ENCODE measurements at regions not wholly inside any gene's neighbourhood (a gene's known extent, or its start where the extent isn't known, plus 50 kb on each side); places are given as distances from the start of the nearest gene placed in this dataset.

DNA sequence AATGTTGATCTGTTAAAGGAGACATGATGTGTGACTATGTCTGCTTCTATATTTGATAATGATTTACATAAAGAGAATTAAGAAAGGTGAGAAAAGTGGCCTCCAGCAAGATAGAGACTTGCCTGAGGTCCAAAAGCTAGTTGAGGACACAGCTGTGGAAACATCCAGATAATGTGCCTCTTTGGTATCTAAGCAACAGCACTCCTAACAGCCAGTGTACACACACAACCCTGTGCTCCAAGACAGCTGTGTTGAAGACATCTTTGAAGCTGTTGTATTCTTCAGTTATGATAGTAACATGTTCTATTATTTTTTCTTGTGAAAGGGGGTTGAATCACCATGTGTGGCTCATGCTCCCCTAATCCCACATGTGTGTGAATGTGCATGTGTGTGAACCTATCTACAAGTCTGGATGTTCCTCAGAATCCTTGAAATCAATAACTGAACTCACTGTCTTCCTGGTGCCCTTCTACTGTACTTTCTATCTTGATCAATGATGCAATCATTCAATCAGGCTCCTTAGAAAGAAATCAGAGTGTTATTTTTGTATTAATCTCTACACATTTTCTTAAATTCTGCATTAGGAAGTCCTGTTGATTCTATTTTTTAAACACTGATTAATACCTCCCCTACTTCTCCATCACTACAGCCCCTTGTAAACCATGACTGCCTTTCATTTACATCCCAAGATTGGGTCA is 116.7 kb upstream of the SSTR4 start:
- Mint-ChIP-seq H3K27ac (no peak overlapping the region), H3K36me3 (no peaks in the 10 kb centered on the region), H3K4me3 (no peak overlapping the region), H3K9me3 (peaks cover 0 to 16% (median 7%) of the 10 kb centered on the region in 8 donors), H3K4me1 (no peaks in the 10 kb centered on the region), H3K27me3 (peaks cover 0 to 2% of the 10 kb centered on the region in 2 donors)
- no peaks in the 10 kb centered on the region for H3K4me1 ChIP-seq (ENCODE audit: insufficient read depth, low read length)
- DNase-seq: no peak
- H3K9me3 ChIP-seq (ENCODE audit: control insufficient read depth in 1 of 2, low read length in 2 of 2): no peaks in the 10 kb centered on the region
- ChIA-PET POLR2A (ENCODE audit: partially characterized antibody) (no interaction called here), CTCF (ENCODE audit: partially characterized antibody) (no interaction called here)
- intact Hi-C loops (cut with micrococcal nuclease): no loop called here
- H3K36me3 ChIP-seq (ENCODE audit: insufficient read depth, low read length): no peaks in the 10 kb centered on the region
- H3K27me3 ChIP-seq (ENCODE audit: insufficient read depth, low read length): no peaks in the 10 kb centered on the region
- no peak overlapping the region for H3K4me3 ChIP-seq (ENCODE audit: low read length in 2 of 2)
- no peak overlapping the region for H3K27ac ChIP-seq (ENCODE audit: low read depth, low read length)

GRCh38 chr20:22920898-22921297 is 114.2 kb upstream of the SSTR4 start:
- Histone ChIP-seq H3K27me3 (ENCODE audit: insufficient read depth, low read length) (no peaks in the 10 kb centered on the region), H3K36me3 (ENCODE audit: insufficient read depth, low read length) (no peaks in the 10 kb centered on the region), H3K27ac (ENCODE audit: low read depth, low read length) (no peak overlapping the region), H3K9me3 (ENCODE audit: control insufficient read depth in 1 of 2, low read length in 2 of 2) (no peaks in the 10 kb centered on the region), H3K4me1 (ENCODE audit: insufficient read depth, low read length) (no peaks in the 10 kb centered on the region), H3K4me3 (ENCODE audit: low read length in 2 of 2) (no peak overlapping the region)
- ChIA-PET POLR2A (ENCODE audit: partially characterized antibody) (no interaction called here), CTCF (ENCODE audit: partially characterized antibody) (no interaction called here)
- Mint-ChIP-seq H3K27me3 (peaks cover 0 to 2% of the 10 kb centered on the region in 2 donors), H3K9me3 (peaks cover 0 to 7% (median 0%) of the 10 kb centered on the region in 8 donors), H3K4me1 (no peaks in the 10 kb centered on the region), H3K27ac (no peak overlapping the region), H3K36me3 (no peaks in the 10 kb centered on the region), H3K4me3 (no peak overlapping the region)
- intact Hi-C loops (cut with micrococcal nuclease): no loop called here
- no peak for DNase-seq

DNA sequence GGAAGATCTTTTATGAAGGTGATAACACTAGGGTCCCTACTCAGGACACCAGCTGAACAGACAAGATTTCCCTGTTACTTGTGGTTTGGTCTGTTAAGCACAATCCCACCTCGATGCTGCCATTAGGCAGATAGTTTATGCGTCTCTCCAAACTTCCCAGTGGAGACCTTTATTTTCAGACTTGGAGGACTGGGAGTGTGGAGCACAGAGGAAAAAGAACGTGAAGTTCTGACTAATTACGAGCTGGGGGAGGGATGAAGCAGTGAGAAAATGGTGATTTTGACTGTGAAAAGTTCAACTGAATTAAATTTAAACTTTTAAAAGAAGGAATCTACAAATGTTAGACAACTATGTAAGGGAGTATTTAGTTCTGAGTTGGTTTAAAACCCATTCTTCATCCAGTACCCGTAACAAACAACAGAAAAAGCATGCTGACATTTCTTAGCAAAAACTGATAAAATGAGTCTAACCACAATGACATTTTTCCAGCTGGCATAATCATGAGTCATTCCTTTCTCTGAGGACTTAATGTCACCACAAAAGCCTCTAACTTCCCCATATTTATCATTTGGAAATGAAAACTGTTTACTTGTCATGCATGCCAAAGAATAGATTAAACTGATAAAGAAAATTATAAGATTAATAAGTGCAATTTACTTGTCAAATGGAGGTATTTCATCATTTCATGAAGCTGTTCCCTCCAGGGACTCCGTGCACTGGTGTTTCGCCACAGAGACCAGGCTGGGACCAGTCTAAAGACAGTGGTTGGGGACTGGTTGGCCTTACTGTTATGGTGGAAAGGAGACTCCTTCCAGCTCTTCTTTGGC is 113.3 kb upstream of the SSTR4 start:
- Mint-ChIP-seq H3K9me3 (peaks cover 0 to 7% (median 0%) of the 10 kb centered on the region in 8 donors), H3K36me3 (no peaks in the 10 kb centered on the region), H3K4me1 (no peaks in the 10 kb centered on the region), H3K27me3 (peaks cover 2% of the 10 kb centered on the region in 2 donors), H3K27ac (no peak overlapping the region), H3K4me3 (no peak overlapping the region)
- ChIA-PET POLR2A (ENCODE audit: partially characterized antibody) (no interaction called here), CTCF (ENCODE audit: partially characterized antibody) (no interaction called here)
- DNase-seq: no peak
- Histone ChIP-seq H3K27me3 (ENCODE audit: insufficient read depth, low read length) (no peaks in the 10 kb centered on the region), H3K4me3 (ENCODE audit: low read length in 2 of 2) (no peak overlapping the region), H3K27ac (ENCODE audit: low read depth, low read length) (no peak overlapping the region), H3K4me1 (ENCODE audit: insufficient read depth, low read length) (no peaks in the 10 kb centered on the region), H3K36me3 (ENCODE audit: insufficient read depth, low read length) (no peaks in the 10 kb centered on the region), H3K9me3 (ENCODE audit: control insufficient read depth in 1 of 2, low read length in 2 of 2) (no peaks in the 10 kb centered on the region)
- intact Hi-C loops (cut with micrococcal nuclease): no loop called here

- Histone ChIP-seq H3K27ac (ENCODE audit: low read depth, low read length) (no peak overlapping the region), H3K4me3 (ENCODE audit: low read length in 2 of 2) (no peak overlapping the region), H3K27me3 (ENCODE audit: insufficient read depth, low read length) (no peaks in the 10 kb centered on the region), H3K36me3 (ENCODE audit: insufficient read depth, low read length) (no peaks in the 10 kb centered on the region), H3K9me3 (ENCODE audit: control insufficient read depth in 1 of 2, low read length in 2 of 2) (no peaks in the 10 kb centered on the region), H3K4me1 (ENCODE audit: insufficient read depth, low read length) (no peaks in the 10 kb centered on the region)
- DNase-seq: no peak
- no peak overlapping the region for H3K4me3 Mint-ChIP-seq
- H3K9me3 Mint-ChIP-seq: peaks cover 0 to 7% (median 0%) of the 10 kb centered on the region in 8 donors
- intact Hi-C loops (cut with micrococcal nuclease): no loop called here
- POLR2A ChIA-PET (ENCODE audit: partially characterized antibody): no interaction called here
- no peaks in the 10 kb centered on the region for H3K36me3 Mint-ChIP-seq
- H3K4me1 Mint-ChIP-seq: no peaks in the 10 kb centered on the region
- H3K27ac Mint-ChIP-seq: peak overlapping the region in 1 of 7 donors; percentile 36
- H3K27me3 Mint-ChIP-seq: peaks cover 0 to 2% of the 10 kb centered on the region in 2 donors
- CTCF ChIA-PET (ENCODE audit: partially characterized antibody): no interaction called here
Measured at GRCh38 chr20:22922987-22923386, 112.1 kb upstream of the SSTR4 start.

DNA sequence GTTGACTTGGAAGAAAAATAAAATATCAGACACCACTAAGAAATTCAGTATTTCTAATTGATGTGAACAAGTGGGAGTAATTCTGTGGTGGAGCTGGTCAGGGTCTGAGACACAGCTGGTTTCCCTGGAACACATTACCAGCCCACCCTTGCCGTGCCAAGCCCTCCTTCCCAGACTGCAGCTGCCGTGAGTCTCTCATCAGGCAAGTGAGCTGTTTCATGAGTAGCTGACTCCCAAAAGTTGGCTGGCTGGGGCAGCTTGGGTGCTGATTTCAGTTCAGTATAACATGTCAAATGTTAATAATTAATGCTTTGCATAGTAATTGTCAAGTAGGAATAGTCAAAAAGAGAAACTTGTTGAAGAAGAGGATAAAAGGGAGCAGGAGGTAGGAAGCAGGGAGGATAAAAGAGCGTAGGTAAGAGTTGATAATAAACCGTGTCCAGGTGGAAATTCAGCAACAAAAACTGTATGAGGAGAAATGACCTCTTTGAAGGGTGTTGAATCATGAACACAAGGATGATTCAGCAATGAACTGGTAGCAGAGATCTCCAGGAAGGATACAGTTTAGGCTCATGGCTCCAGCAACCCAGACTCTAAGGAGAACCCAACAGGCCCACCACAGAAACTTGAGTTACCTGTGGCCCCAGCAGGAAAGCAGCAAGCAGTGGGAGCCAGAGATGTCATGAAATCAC is 110.9 kb upstream of the SSTR4 start:
- Histone ChIP-seq H3K4me3 (ENCODE audit: low read length in 2 of 2) (no peak overlapping the region), H3K36me3 (ENCODE audit: insufficient read depth, low read length) (no peaks in the 10 kb centered on the region), H3K27ac (ENCODE audit: low read depth, low read length) (no peak overlapping the region), H3K27me3 (ENCODE audit: insufficient read depth, low read length) (no peaks in the 10 kb centered on the region), H3K4me1 (ENCODE audit: insufficient read depth, low read length) (no peaks in the 10 kb centered on the region), H3K9me3 (ENCODE audit: control insufficient read depth in 1 of 2, low read length in 2 of 2) (no peaks in the 10 kb centered on the region)
- H3K36me3 Mint-ChIP-seq: no peaks in the 10 kb centered on the region
- no peak for DNase-seq
- intact Hi-C loops (cut with micrococcal nuclease): no loop called here
- ChIA-PET POLR2A (ENCODE audit: partially characterized antibody) (no interaction called here), CTCF (ENCODE audit: partially characterized antibody) (no interaction called here)
- H3K27me3 Mint-ChIP-seq: peaks cover 0 to 2% of the 10 kb centered on the region in 2 donors
- H3K4me3 Mint-ChIP-seq: no peak overlapping the region
- H3K27ac Mint-ChIP-seq: no peak overlapping the region
- no peaks in the 10 kb centered on the region for H3K4me1 Mint-ChIP-seq
- H3K9me3 Mint-ChIP-seq: peaks cover 0 to 3% (median 0%) of the 10 kb centered on the region in 8 donors

DNA sequence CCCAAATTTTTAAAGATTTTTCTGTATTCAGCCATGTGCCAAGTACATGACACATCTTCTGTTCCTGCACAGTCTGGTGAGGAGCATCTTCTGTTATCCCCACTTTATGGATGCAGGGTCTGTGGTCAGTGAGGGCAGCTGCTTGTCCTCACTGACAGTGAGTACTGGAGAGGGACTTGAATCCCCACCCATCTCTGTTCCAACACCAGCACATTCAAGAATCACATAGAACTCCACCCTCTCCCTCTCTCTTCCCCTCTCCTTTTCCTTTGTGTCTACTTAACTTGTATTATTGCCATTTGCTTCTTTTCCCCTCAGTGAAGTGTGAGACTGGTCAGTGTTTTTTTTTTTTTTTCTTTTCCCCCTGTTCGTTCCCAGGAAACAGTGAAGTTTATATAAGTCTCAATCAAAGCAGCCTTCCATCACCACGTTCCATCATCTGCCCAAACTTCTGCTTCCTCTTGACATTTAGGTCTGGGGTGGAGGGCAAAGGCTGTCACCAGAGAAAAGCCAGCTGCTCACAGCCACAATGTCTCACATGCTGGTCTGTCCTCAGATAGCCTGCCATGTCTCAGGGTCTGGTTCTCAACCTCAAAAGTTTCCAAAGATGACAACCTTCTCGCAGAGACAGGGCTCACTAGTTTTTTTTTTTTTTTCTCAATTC is 110.0 kb upstream of the SSTR4 start:
- intact Hi-C loops (cut with micrococcal nuclease): no loop called here

GRCh38 chr20:22925613-22925983 is 109.5 kb upstream of the SSTR4 start:
- Mint-ChIP-seq H3K27ac (no peak overlapping the region), H3K36me3 (no peaks in the 10 kb centered on the region), H3K27me3 (peaks cover 0 to 2% of the 10 kb centered on the region in 2 donors), H3K4me1 (no peaks in the 10 kb centered on the region), H3K4me3 (no peak overlapping the region), H3K9me3 (peaks cover 0 to 3% (median 0%) of the 10 kb centered on the region in 8 donors)
- intact Hi-C loops (cut with micrococcal nuclease): no loop called here
- no peaks in the 10 kb centered on the region for H3K27me3 ChIP-seq (ENCODE audit: insufficient read depth, low read length)
- DNase-seq: no peak
- no peak overlapping the region for H3K4me3 ChIP-seq (ENCODE audit: low read length in 2 of 2)
- no peaks in the 10 kb centered on the region for H3K36me3 ChIP-seq (ENCODE audit: insufficient read depth, low read length)
- no peaks in the 10 kb centered on the region for H3K4me1 ChIP-seq (ENCODE audit: insufficient read depth, low read length)
- POLR2A ChIA-PET (ENCODE audit: partially characterized antibody): no interaction called here
- H3K9me3 ChIP-seq (ENCODE audit: control insufficient read depth in 1 of 2, low read length in 2 of 2): no peaks in the 10 kb centered on the region
- CTCF ChIA-PET (ENCODE audit: partially characterized antibody): no interaction called here
- H3K27ac ChIP-seq (ENCODE audit: low read depth, low read length): no peak overlapping the region

More for the DNA sequence above, 110.0 kb upstream of the SSTR4 start:
- Mint-ChIP-seq H3K27ac (no peak overlapping the region), H3K36me3 (no peaks in the 10 kb centered on the region), H3K4me1 (no peaks in the 10 kb centered on the region), H3K9me3 (peaks cover 0 to 3% (median 0%) of the 10 kb centered on the region in 8 donors), H3K27me3 (peaks cover 0 to 2% of the 10 kb centered on the region in 2 donors), H3K4me3 (no peak overlapping the region)
- H3K27me3 ChIP-seq (ENCODE audit: insufficient read depth, low read length): no peaks in the 10 kb centered on the region
- no peaks in the 10 kb centered on the region for H3K36me3 ChIP-seq (ENCODE audit: insufficient read depth, low read length)
- CTCF ChIA-PET (ENCODE audit: partially characterized antibody): no interaction called here
- no peak overlapping the region for H3K27ac ChIP-seq (ENCODE audit: low read depth, low read length)
- H3K4me1 ChIP-seq (ENCODE audit: insufficient read depth, low read length): no peaks in the 10 kb centered on the region
- DNase-seq: no peak
- no peaks in the 10 kb centered on the region for H3K9me3 ChIP-seq (ENCODE audit: control insufficient read depth in 1 of 2, low read length in 2 of 2)
- POLR2A ChIA-PET (ENCODE audit: partially characterized antibody): no interaction called here
- no peak overlapping the region for H3K4me3 ChIP-seq (ENCODE audit: low read length in 2 of 2)
